ENCODE measurements at regions not wholly inside any gene's neighbourhood (a gene's known extent, or its start where the extent isn't known, plus 50 kb on each side); places are given as distances from the start of the nearest gene placed in this dataset.

- TF ChIP-seq CTCF (IDR thresholded peaks at IDR 0.05; ENCODE audit: low read depth, low read length, missing control alignments), result no peak
These were observed 297.6 kb downstream of the TTLL7 start for GRCh38 chr1:83701355-83701754.

GRCh38 chr1:83698644-83699043 lies 300.3 kb downstream of the TTLL7 start:
- DNase-seq (ENCODE audit: low read depth), result no peak
- TF ChIP-seq CTCF (IDR thresholded peaks at IDR 0.05; ENCODE audit: low read depth, low read length, missing control alignments), result no peak
- H3K4me3 ChIP-seq (ENCODE audit: low read depth, low read length), result no peak overlapping the region

More at GRCh38 chr1:83701355-83701754, 297.6 kb downstream of the TTLL7 start:
- no peak for DNase-seq (ENCODE audit: low read depth)
- no peak overlapping the region for H3K4me3 ChIP-seq (ENCODE audit: low read depth, low read length)

- H3K4me3 ChIP-seq (ENCODE audit: low read depth, low read length), result no peak overlapping the region
- TF ChIP-seq CTCF (IDR thresholded peaks at IDR 0.05; ENCODE audit: low read depth, low read length, missing control alignments), result no peak
- DNase-seq (ENCODE audit: low read depth), result no peak
These were observed 301.0 kb downstream of the TTLL7 start for GRCh38 chr1:83697961-83698360.

GRCh38 chr1:83697220-83697619 lies 301.7 kb downstream of the TTLL7 start:
- no peak overlapping the region for H3K4me3 ChIP-seq (ENCODE audit: low read depth, low read length)
- no peak for DNase-seq (ENCODE audit: low read depth)
- no peak for TF ChIP-seq CTCF (IDR thresholded peaks at IDR 0.05; ENCODE audit: low read depth, low read length, missing control alignments)

GRCh38 chr1:83694449-83694848 lies 304.5 kb downstream of the TTLL7 start:
- H3K4me3 ChIP-seq (ENCODE audit: low read depth, low read length), result no peak overlapping the region
- DNase-seq (ENCODE audit: low read depth), result no peak
- TF ChIP-seq CTCF (IDR thresholded peaks at IDR 0.05; ENCODE audit: low read depth, low read length, missing control alignments), result no peak

- no peak for DNase-seq (ENCODE audit: low read depth)
- no peak for TF ChIP-seq CTCF (IDR thresholded peaks at IDR 0.05; ENCODE audit: low read depth, low read length, missing control alignments)
- H3K4me3 ChIP-seq (ENCODE audit: low read depth, low read length), result no peak overlapping the region
These were observed 305.4 kb downstream of the TTLL7 start for GRCh38 chr1:83693427-83694126.

Data from GM12864 (cell line).